Lower leg skin (tissue), 3 donors: ENCODE measurements at regions not wholly inside any gene's neighbourhood (a gene's known extent, or its start where the extent isn't known, plus 50 kb on each side); places are given as distances from the start of the nearest gene placed in this dataset.

Experiments
- CTCF ChIP-seq, 3 donors: fragments of 450-650 bp; IDR thresholded peaks; one replicate each; pipeline ENCODE4 v1.5.1; 2016; ENCODE audit warnings: antibody characterized with exemption in 3 of 3, mild to moderate bottlenecking in 3 of 3, moderate library complexity in 2 of 3
- POLR2A ChIP-seq, 2 donors: fragments of 450-650 bp; IDR thresholded peaks; one replicate each; pipeline ENCODE4 v1.6.1; 2016 to 2017; ENCODE audit warnings: antibody characterized with exemption in 2 of 2, mild to moderate bottlenecking in 1 of 2, moderate library complexity in 1 of 2

GRCh38 chr12:98106031-98106683 lies 409.2 kb upstream of the TMPO start:
- no peak for TF ChIP-seq CTCF (IDR thresholded peaks at IDR 0.05)
- TF ChIP-seq POLR2A (IDR thresholded peaks at IDR 0.05), result no peak
